GM12864 (cell line): ENCODE measurements at regions not wholly inside any gene's neighbourhood (a gene's known extent, or its start where the extent isn't known, plus 50 kb on each side); places are given as distances from the start of the nearest gene placed in this dataset.
"Not testable (repeated sequence)": the region's sequence is repeated elsewhere in the genome, so short reads cannot be mapped to it uniquely, and the experiment has no call there.

Experiments
- DNase-seq: peaks from one replicate; pipeline ENCODE4 v3.0.0-alpha.2; 2011; ENCODE audit warnings: low read depth
- H3K4me3 ChIP-seq: 2 replicates; pipeline ENCODE4 v1.5.1; 2011; ENCODE audit warnings: mild to moderate bottlenecking, low read depth, low read length, control low read depth
- TF ChIP-seq, protein P1 (sequence below): IDR thresholded peaks from 2 replicates; pipeline ENCODE4 v1.5.1; 2011; ENCODE audit warnings: low read depth, mild to moderate bottlenecking, moderate library complexity, low read length, control low read depth, inconsistent platforms; ENCODE audit errors: missing control alignments

DNA sequence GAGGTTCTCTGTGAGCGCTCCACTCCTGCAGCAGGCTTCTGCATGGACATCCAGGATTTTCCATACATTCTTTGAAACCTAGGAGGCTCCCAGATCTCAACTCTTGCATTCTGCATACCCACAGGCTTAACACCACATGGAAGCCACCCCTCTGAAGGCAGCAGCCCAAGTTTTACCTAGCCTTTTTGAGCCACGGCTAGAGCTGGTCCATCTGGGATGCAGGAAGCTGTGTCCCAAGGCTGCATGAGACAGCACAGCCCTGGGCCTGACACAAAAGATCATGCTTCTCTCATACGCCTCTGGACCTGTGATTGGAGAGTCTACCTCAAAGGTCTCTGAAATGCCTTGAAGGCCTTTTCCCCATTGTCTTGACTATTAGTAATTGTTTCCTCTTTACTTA lies 53.6 kb upstream of the RPRM start:
- no peak for DNase-seq
- H3K4me3 ChIP-seq = no peak overlapping the region
- TF ChIP-seq, protein P1, sequence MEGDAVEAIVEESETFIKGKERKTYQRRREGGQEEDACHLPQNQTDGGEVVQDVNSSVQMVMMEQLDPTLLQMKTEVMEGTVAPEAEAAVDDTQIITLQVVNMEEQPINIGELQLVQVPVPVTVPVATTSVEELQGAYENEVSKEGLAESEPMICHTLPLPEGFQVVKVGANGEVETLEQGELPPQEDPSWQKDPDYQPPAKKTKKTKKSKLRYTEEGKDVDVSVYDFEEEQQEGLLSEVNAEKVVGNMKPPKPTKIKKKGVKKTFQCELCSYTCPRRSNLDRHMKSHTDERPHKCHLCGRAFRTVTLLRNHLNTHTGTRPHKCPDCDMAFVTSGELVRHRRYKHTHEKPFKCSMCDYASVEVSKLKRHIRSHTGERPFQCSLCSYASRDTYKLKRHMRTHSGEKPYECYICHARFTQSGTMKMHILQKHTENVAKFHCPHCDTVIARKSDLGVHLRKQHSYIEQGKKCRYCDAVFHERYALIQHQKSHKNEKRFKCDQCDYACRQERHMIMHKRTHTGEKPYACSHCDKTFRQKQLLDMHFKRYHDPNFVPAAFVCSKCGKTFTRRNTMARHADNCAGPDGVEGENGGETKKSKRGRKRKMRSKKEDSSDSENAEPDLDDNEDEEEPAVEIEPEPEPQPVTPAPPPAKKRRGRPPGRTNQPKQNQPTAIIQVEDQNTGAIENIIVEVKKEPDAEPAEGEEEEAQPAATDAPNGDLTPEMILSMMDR = no peak

- H3K4me3 ChIP-seq, DNase-seq: not testable (repeated sequence)
These were observed 55.2 kb upstream of the RPRM start for GRCh38 chr2:153533803-153534202.

GRCh38 chr2:153534590-153534989 lies 56.0 kb upstream of the RPRM start:
- not testable (repeated sequence) for H3K4me3 ChIP-seq, DNase-seq

- H3K4me3 ChIP-seq = no peak overlapping the region
- no peak for DNase-seq
- TF ChIP-seq, protein P1 = no peak
These were observed 57.6 kb upstream of the RPRM start for GRCh38 chr2:153536115-153536514.

DNA sequence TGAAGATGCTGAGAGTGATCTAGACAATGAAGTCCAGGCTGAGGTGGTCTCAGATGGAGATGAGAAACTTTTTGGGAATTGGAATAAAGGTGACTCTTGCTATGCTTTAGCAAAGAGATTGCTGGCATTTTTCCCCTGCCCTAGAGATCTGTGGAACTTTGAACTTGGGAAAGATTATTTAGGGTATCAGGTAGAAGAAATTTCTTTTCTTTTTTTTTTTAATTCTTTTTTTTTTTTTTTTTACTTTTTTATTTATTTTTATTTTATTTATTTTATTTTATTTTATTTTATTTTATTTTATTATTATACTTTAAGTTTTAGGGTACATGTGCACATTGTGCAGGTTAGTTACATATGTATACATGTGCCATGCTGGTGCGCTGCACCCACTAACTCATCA lies 59.5 kb upstream of the RPRM start:
- H3K4me3 ChIP-seq, DNase-seq: not testable (repeated sequence)

GRCh38 chr2:153543635-153544071 lies 65.1 kb upstream of the RPRM start:
- no peak for DNase-seq
- no peak overlapping the region for H3K4me3 ChIP-seq
- TF ChIP-seq, protein P1 = no peak

GRCh38 chr2:153546358-153546757 lies 67.8 kb upstream of the RPRM start:
- TF ChIP-seq, protein P1 = no peak
- H3K4me3 ChIP-seq = no peak overlapping the region
- no peak for DNase-seq

GRCh38 chr2:153548536-153548935 lies 70.0 kb upstream of the RPRM start:
- no peak for DNase-seq
- no peak overlapping the region for H3K4me3 ChIP-seq
- TF ChIP-seq, protein P1 = no peak

GRCh38 chr2:153551698-153552097 lies 73.1 kb upstream of the RPRM start:
- DNase-seq = no peak
- H3K4me3 ChIP-seq = no peak overlapping the region
- TF ChIP-seq, protein P1 = no peak
